ENCODE measurements at regions not wholly inside any gene's neighbourhood (a gene's known extent, or its start where the extent isn't known, plus 50 kb on each side); places are given as distances from the start of the nearest gene placed in this dataset.

DNA sequence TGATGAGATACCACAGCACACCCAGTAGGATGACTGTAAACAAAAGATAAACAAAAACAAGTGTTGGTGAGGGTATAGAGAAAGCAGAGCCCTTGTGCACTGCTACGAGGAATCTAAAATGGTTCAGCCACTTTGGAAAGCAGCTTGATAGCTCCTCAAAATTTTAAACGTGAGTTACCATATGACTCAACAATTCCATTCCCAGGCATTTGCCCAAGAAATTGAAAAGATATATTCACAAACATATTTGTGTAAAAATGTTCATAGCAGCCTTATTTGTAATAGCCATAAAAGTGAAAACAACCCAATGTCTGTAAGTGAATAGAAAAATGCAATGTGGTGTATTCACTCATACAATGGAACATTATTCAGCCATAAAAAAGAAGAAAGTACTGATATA, 141.0 kb upstream of the BTBD3 start (continued):
- TF ChIP-seq, protein P1, sequence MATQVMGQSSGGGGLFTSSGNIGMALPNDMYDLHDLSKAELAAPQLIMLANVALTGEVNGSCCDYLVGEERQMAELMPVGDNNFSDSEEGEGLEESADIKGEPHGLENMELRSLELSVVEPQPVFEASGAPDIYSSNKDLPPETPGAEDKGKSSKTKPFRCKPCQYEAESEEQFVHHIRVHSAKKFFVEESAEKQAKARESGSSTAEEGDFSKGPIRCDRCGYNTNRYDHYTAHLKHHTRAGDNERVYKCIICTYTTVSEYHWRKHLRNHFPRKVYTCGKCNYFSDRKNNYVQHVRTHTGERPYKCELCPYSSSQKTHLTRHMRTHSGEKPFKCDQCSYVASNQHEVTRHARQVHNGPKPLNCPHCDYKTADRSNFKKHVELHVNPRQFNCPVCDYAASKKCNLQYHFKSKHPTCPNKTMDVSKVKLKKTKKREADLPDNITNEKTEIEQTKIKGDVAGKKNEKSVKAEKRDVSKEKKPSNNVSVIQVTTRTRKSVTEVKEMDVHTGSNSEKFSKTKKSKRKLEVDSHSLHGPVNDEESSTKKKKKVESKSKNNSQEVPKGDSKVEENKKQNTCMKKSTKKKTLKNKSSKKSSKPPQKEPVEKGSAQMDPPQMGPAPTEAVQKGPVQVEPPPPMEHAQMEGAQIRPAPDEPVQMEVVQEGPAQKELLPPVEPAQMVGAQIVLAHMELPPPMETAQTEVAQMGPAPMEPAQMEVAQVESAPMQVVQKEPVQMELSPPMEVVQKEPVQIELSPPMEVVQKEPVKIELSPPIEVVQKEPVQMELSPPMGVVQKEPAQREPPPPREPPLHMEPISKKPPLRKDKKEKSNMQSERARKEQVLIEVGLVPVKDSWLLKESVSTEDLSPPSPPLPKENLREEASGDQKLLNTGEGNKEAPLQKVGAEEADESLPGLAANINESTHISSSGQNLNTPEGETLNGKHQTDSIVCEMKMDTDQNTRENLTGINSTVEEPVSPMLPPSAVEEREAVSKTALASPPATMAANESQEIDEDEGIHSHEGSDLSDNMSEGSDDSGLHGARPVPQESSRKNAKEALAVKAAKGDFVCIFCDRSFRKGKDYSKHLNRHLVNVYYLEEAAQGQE (IDR thresholded peaks at IDR 0.05; ENCODE audit: low read depth) = no peak
- TF ChIP-seq TCF7L2 (IDR thresholded peaks at IDR 0.05; ENCODE audit: borderline replicate concordance, extremely low read depth, insufficient read depth, insufficient read length) = no peak
- no peak for TF ChIP-seq RAD21 (IDR thresholded peaks at IDR 0.05; ENCODE audit: low read depth)
- no peak for TF ChIP-seq CTCF (IDR thresholded peaks at IDR 0.05 in 2 of 3, conservative IDR thresholded peaks at IDR 0.05 in 1 of 3; ENCODE audit: borderline replicate concordance in 1 of 3, insufficient read depth in 1 of 3, low read depth in 2 of 3, low read length in 2 of 3)

DNA sequence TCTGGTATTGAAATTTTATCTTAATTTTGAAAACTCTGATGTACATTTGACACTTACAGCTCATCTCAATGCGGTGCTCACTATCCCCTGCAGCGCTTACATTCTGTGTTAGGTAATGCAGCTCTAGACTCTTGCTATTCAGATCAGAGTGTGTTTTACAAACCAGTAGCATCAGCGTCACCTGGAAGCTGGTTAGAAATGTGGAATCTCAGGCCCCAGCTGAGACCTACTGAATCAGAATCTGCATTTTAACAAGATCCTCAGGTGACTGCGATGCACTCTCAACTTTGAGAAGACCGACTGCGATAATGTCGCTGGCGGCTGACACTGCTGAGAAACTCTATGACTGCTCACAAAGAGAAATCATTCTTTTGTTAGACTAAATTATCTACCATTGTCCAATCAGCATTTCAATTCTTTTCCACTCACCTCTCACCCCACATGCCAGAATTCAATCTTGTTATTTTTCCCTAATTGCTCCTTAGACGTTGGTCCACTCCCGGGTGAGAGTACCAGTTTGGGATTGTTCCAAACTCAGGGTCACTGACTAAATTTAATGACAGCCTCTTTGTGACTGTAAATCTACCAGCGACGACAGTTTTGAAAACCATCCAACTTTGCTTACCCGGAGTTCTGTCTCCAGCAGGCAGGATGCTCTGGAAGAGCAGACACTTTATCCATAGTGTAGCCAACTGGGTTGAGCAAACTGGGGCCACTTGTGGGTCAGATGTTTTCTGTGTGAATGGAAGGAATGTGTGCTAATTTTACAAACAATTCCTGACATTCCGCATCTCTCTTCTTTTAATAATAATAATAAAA, 140.1 kb upstream of the BTBD3 start:
- BruUV-seq (replicated peaks) = no TSS peak
- Histone ChIP-seq H3K79me2 (ENCODE audit: insufficient read depth, low read length) (no peaks in the 10 kb centered on the region), H3K27ac (ENCODE audit: low read depth, low read length) (no peak overlapping the region), H3K9me2 (ENCODE audit: insufficient read depth) (no peaks in the 10 kb centered on the region), H3K27me3 (ENCODE audit: insufficient read depth, low read length) (no peaks in the 10 kb centered on the region), H3K36me3 (ENCODE audit: control insufficient read depth in 1 of 2, insufficient read depth in 2 of 2, low read length in 2 of 2) (no peaks in the 10 kb centered on the region), H3K4me2 (ENCODE audit: low read length) (no peak overlapping the region), H4K20me1 (ENCODE audit: insufficient read depth) (no peaks in the 10 kb centered on the region), H2AFZ (ENCODE audit: low read depth, low read length, poor library complexity, severe bottlenecking) (no peak overlapping the region), H3K4me1 (ENCODE audit: control insufficient read depth in 1 of 2, insufficient read depth in 2 of 2, low read length in 2 of 2) (no peaks in the 10 kb centered on the region), H3K4me3 (replicated peaks in 1 of 2; ENCODE audit: low read depth in 1 of 2, low read length in 2 of 2) (no peak overlapping the region), H3K9ac (ENCODE audit: low read length) (no peak overlapping the region), H3K9me3 (ENCODE audit: control insufficient read depth in 1 of 2, insufficient read depth in 1 of 2, low read depth in 1 of 2, low read length in 2 of 2) (no peaks in the 10 kb centered on the region)
- ChIA-PET POLR2A (no interaction called here), CTCF (no interaction called here), RAD21 (ENCODE audit: low non-redundant PET in 1 of 2, low total read pairs in 2 of 2, uncharacterized antibody in 2 of 2, unreplicated experiment in 2 of 2) (no interaction called here)
- ATAC-seq = no peak
- no peak for DNase-seq (ENCODE audit: low read depth, low spot score)
- TF ChIP-seq ZNF274 (IDR thresholded peaks at IDR 0.05; ENCODE audit: low read depth, low read length) (no peak), ELF1 (IDR thresholded peaks at IDR 0.05; ENCODE audit: borderline replicate concordance, low read depth) (no peak), EZH2 (IDR thresholded peaks at IDR 0.05) (no peak), SRF (IDR thresholded peaks at IDR 0.05; ENCODE audit: low read depth) (no peak), FOSL1 (IDR thresholded peaks at IDR 0.05; ENCODE audit: low read depth) (no peak), POLR2AphosphoS5 (IDR thresholded peaks at IDR 0.05; ENCODE audit: low read depth, low read length) (no peak), YY1 (IDR thresholded peaks at IDR 0.05; ENCODE audit: extremely low read depth, insufficient replicate concordance, low read depth, low read length) (no peak)
- TF ChIP-seq, protein P2, sequence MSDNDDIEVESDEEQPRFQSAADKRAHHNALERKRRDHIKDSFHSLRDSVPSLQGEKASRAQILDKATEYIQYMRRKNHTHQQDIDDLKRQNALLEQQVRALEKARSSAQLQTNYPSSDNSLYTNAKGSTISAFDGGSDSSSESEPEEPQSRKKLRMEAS (IDR thresholded peaks at IDR 0.05) = no peak
- TF ChIP-seq, protein P1 (IDR thresholded peaks at IDR 0.05; ENCODE audit: low read depth) = no peak
- TF ChIP-seq, protein P3, sequence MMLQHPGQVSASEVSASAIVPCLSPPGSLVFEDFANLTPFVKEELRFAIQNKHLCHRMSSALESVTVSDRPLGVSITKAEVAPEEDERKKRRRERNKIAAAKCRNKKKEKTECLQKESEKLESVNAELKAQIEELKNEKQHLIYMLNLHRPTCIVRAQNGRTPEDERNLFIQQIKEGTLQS (IDR thresholded peaks at IDR 0.05) = no peak
- intact Hi-C loops (cut with micrococcal nuclease) = no loop called here
